ENCODE measurements at regions not wholly inside any gene's neighbourhood (a gene's known extent, or its start where the extent isn't known, plus 50 kb on each side); places are given as distances from the start of the nearest gene placed in this dataset.
A peak's percentile ranks its signal among the peaks of the same experiment; 100 is the strongest.
"Not testable (repeated sequence)": the region's sequence is repeated elsewhere in the genome, so short reads cannot be mapped to it uniquely, and the experiment has no call there.

GRCh38 chr2:72036173-72036545 lies 111.5 kb downstream of the CYP26B1 start:
- ATAC-seq (no peak), DNase-seq (no peak)
- peaks cover 5% of the 10 kb centered on the region for H3K27me3 Mint-ChIP-seq
- no peak overlapping the region for H3K4me3 Mint-ChIP-seq
- H3K9me3 Mint-ChIP-seq = peaks cover 0 to 2% of the 10 kb centered on the region in 2 donors
- H3K4me1 Mint-ChIP-seq = no peaks in the 10 kb centered on the region
- no peak overlapping the region for H3K27ac Mint-ChIP-seq

GRCh38 chr2:72035518-72036172 lies 112.0 kb downstream of the CYP26B1 start:
- DNase-seq = no peak
- ATAC-seq = no peak
- Mint-ChIP-seq H3K9me3 (no peaks in the 10 kb centered on the region), H3K4me1 (no peaks in the 10 kb centered on the region), H3K27ac (no peak overlapping the region), H3K4me3 (no peak overlapping the region), H3K27me3 (no peaks in the 10 kb centered on the region)

GRCh38 chr2:72034353-72035095 lies 113.1 kb downstream of the CYP26B1 start:
- Mint-ChIP-seq H3K9me3 (no peaks in the 10 kb centered on the region), H3K27ac (no peak overlapping the region), H3K27me3 (no peaks in the 10 kb centered on the region), H3K4me3 (no peak overlapping the region), H3K4me1 (no peaks in the 10 kb centered on the region)
- no peak for ATAC-seq
- peak in 1 of 2 donors; percentile 4 for DNase-seq

GRCh38 chr2:72033636-72034035 lies 114.0 kb downstream of the CYP26B1 start:
- Mint-ChIP-seq H3K4me1 (no peaks in the 10 kb centered on the region), H3K4me3 (no peak overlapping the region), H3K27ac (no peak overlapping the region), H3K27me3 (no peaks in the 10 kb centered on the region), H3K9me3 (no peaks in the 10 kb centered on the region)
- ATAC-seq = no peak
- peak in 1 of 2 donors; percentile 2 for DNase-seq

- Mint-ChIP-seq H3K27me3 (no peaks in the 10 kb centered on the region), H3K4me3 (no peak overlapping the region), H3K4me1 (no peaks in the 10 kb centered on the region), H3K9me3 (no peaks in the 10 kb centered on the region), H3K27ac (no peak overlapping the region)
- ATAC-seq (no peak), DNase-seq (peak in 1 of 2 donors; percentile 4)
Measured at GRCh38 chr2:72032481-72033041, 115.1 kb downstream of the CYP26B1 start.

GRCh38 chr2:72031346-72032110 lies 116.1 kb downstream of the CYP26B1 start:
- ATAC-seq = no peak
- Mint-ChIP-seq H3K4me1 (no peaks in the 10 kb centered on the region), H3K4me3 (no peak overlapping the region), H3K27me3 (no peaks in the 10 kb centered on the region), H3K9me3 (no peaks in the 10 kb centered on the region), H3K27ac (no peak overlapping the region)
- DNase-seq = no peak

GRCh38 chr2:72028996-72029395 lies 118.7 kb downstream of the CYP26B1 start:
- peak in 1 of 2 donors; percentile 6 for DNase-seq
- Mint-ChIP-seq H3K27ac (no peak overlapping the region), H3K4me1 (no peaks in the 10 kb centered on the region), H3K27me3 (no peaks in the 10 kb centered on the region), H3K4me3 (no peak overlapping the region), H3K9me3 (no peaks in the 10 kb centered on the region)
- peak; percentile 15 for ATAC-seq

GRCh38 chr2:72028351-72028995 lies 119.2 kb downstream of the CYP26B1 start:
- no peaks in the 10 kb centered on the region for H3K9me3 Mint-ChIP-seq
- peak in 1 of 2 donors; percentile 3 for DNase-seq
- H3K4me1 Mint-ChIP-seq = no peaks in the 10 kb centered on the region
- ATAC-seq = peak; percentile 30
- H3K27ac Mint-ChIP-seq = no peak overlapping the region
- H3K4me3 Mint-ChIP-seq = no peak overlapping the region
- no peaks in the 10 kb centered on the region for H3K27me3 Mint-ChIP-seq

- ATAC-seq = no peak
- DNase-seq = peak in 1 of 2 donors; percentile 4
- Mint-ChIP-seq H3K27me3 (no peaks in the 10 kb centered on the region), H3K9me3 (no peaks in the 10 kb centered on the region), H3K4me3 (no peak overlapping the region), H3K27ac (no peak overlapping the region), H3K4me1 (no peaks in the 10 kb centered on the region)
Measured at GRCh38 chr2:72027426-72028161, 120.1 kb downstream of the CYP26B1 start.

- H3K27me3 Mint-ChIP-seq = no peaks in the 10 kb centered on the region
- H3K4me3 Mint-ChIP-seq = no peak overlapping the region
- DNase-seq (peak in 1 of 2 donors; percentile 2), ATAC-seq (no peak)
- H3K27ac Mint-ChIP-seq = no peak overlapping the region
- H3K9me3 Mint-ChIP-seq = no peaks in the 10 kb centered on the region
- no peaks in the 10 kb centered on the region for H3K4me1 Mint-ChIP-seq
Measured at GRCh38 chr2:72026819-72027425, 120.7 kb downstream of the CYP26B1 start.

GRCh38 chr2:72024451-72025175 lies 123.0 kb downstream of the CYP26B1 start:
- Mint-ChIP-seq H3K4me3 (no peak overlapping the region), H3K27ac (no peak overlapping the region)

GRCh38 chr2:72023678-72024390 lies 123.8 kb downstream of the CYP26B1 start:
- H3K27me3 Mint-ChIP-seq = no peaks in the 10 kb centered on the region
- H3K27ac Mint-ChIP-seq = no peak overlapping the region
- no peaks in the 10 kb centered on the region for H3K9me3 Mint-ChIP-seq
- ATAC-seq = no peak
- no peaks in the 10 kb centered on the region for H3K4me1 Mint-ChIP-seq
- no peak for DNase-seq
- no peak overlapping the region for H3K4me3 Mint-ChIP-seq

More at GRCh38 chr2:72024451-72025175, 123.0 kb downstream of the CYP26B1 start:
- Mint-ChIP-seq H3K4me1 (no peaks in the 10 kb centered on the region), H3K9me3 (no peaks in the 10 kb centered on the region), H3K27me3 (no peaks in the 10 kb centered on the region)
- ATAC-seq = no peak
- DNase-seq = peak in 1 of 2 donors; percentile 2

GRCh38 chr2:72021371-72021770 lies 126.3 kb downstream of the CYP26B1 start:
- H3K4me1 Mint-ChIP-seq, DNase-seq, H3K27me3 Mint-ChIP-seq, H3K4me3 Mint-ChIP-seq, H3K9me3 Mint-ChIP-seq, H3K27ac Mint-ChIP-seq, ATAC-seq: not testable (repeated sequence)
